ENCODE measurements at regions not wholly inside any gene's neighbourhood (a gene's known extent, or its start where the extent isn't known, plus 50 kb on each side); places are given as distances from the start of the nearest gene placed in this dataset.
"Not testable (repeated sequence)": the region's sequence is repeated elsewhere in the genome, so short reads cannot be mapped to it uniquely, and the experiment has no call there.

- DNase-seq (ENCODE audit: extremely low read depth, low read depth) = no peak
Measured at GRCh38 chr2:116132833-116133232, 1681.7 kb upstream of the DDX18 start.

- no peak for DNase-seq (ENCODE audit: extremely low read depth, low read depth)
Measured at GRCh38 chr2:116133381-116133942, 1681.0 kb upstream of the DDX18 start.

- DNase-seq (ENCODE audit: extremely low read depth, low read depth) = no peak
Measured at GRCh38 chr2:116141891-116142474, 1672.5 kb upstream of the DDX18 start.

GRCh38 chr2:116142644-116143227, 1671.8 kb upstream of the DDX18 start:
- no peak for DNase-seq (ENCODE audit: extremely low read depth, low read depth)

GRCh38 chr2:116145031-116145430, 1669.5 kb upstream of the DDX18 start:
- DNase-seq (ENCODE audit: extremely low read depth, low read depth) = no peak

- no peak for DNase-seq (ENCODE audit: extremely low read depth, low read depth)
Measured at GRCh38 chr2:116148361-116148760, 1666.1 kb upstream of the DDX18 start.

- no peak for DNase-seq (ENCODE audit: extremely low read depth, low read depth)
Measured at GRCh38 chr2:116153729-116154128, 1660.8 kb upstream of the DDX18 start.

- no peak for DNase-seq (ENCODE audit: extremely low read depth, low read depth)
Measured at GRCh38 chr2:116160657-116161056, 1653.8 kb upstream of the DDX18 start.

GRCh38 chr2:116162395-116162794, 1652.1 kb upstream of the DDX18 start:
- no peak for DNase-seq (ENCODE audit: extremely low read depth, low read depth)

GRCh38 chr2:116167107-116167506, 1647.4 kb upstream of the DDX18 start:
- no peak for DNase-seq (ENCODE audit: extremely low read depth, low read depth)

GRCh38 chr2:116180072-116180471, 1634.4 kb upstream of the DDX18 start:
- DNase-seq (ENCODE audit: extremely low read depth, low read depth) = no peak

- DNase-seq (ENCODE audit: extremely low read depth, low read depth) = not testable (repeated sequence)
Measured at GRCh38 chr2:116190684-116191083, 1623.8 kb upstream of the DDX18 start.

- no peak for DNase-seq (ENCODE audit: extremely low read depth, low read depth)
Measured at GRCh38 chr2:116200086-116200485, 1614.4 kb upstream of the DDX18 start.

GRCh38 chr2:116211719-116212118, 1602.8 kb upstream of the DDX18 start:
- no peak for DNase-seq (ENCODE audit: extremely low read depth, low read depth)

GRCh38 chr2:116222793-116223192, 1591.7 kb upstream of the DDX18 start:
- DNase-seq (ENCODE audit: extremely low read depth, low read depth) = no peak

- no peak for DNase-seq (ENCODE audit: extremely low read depth, low read depth)
Measured at GRCh38 chr2:116223912-116224311, 1590.6 kb upstream of the DDX18 start.

- DNase-seq (ENCODE audit: extremely low read depth, low read depth) = no peak
Measured at GRCh38 chr2:116224610-116225009, 1589.9 kb upstream of the DDX18 start.

GRCh38 chr2:116238511-116238910, 1576.0 kb upstream of the DDX18 start:
- DNase-seq (ENCODE audit: extremely low read depth, low read depth) = no peak

- DNase-seq (ENCODE audit: extremely low read depth, low read depth) = no peak
Measured at GRCh38 chr2:116250376-116250775, 1564.1 kb upstream of the DDX18 start.

- no peak for DNase-seq (ENCODE audit: extremely low read depth, low read depth)
Measured at GRCh38 chr2:116264872-116265271, 1549.6 kb upstream of the DDX18 start.

- no peak for DNase-seq (ENCODE audit: extremely low read depth, low read depth)
Measured at GRCh38 chr2:116269040-116269439, 1545.5 kb upstream of the DDX18 start.

GRCh38 chr2:116304328-116304727, 1510.2 kb upstream of the DDX18 start:
- DNase-seq (ENCODE audit: extremely low read depth, low read depth) = no peak

GRCh38 chr2:116317111-116317510, 1497.4 kb upstream of the DDX18 start:
- no peak for DNase-seq (ENCODE audit: extremely low read depth, low read depth)

Measured in NCI-H460 (cell line).